ENCODE measurements at regions not wholly inside any gene's neighbourhood (a gene's known extent, or its start where the extent isn't known, plus 50 kb on each side); places are given as distances from the start of the nearest gene placed in this dataset.

DNA sequence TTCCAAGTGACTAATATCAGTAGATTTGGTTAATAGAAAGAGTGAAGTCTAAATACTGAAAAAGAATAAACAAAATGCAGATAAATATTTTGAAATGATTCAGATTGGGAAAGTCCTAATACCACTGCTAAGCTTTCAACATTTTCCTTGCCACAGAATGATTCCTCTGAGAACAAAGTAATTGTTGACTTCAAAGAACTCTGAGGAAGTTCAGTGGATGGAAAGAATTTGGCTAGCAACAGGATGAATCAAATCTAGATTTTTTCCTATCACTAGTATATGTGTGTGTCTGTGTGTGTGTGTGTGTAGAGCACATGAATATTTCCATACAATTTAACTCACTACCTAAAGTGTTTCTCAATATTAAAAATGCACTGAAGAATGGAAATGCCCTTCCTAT is 107.9 kb upstream of the PREP start:
- TF ChIP-seq, protein P1, sequence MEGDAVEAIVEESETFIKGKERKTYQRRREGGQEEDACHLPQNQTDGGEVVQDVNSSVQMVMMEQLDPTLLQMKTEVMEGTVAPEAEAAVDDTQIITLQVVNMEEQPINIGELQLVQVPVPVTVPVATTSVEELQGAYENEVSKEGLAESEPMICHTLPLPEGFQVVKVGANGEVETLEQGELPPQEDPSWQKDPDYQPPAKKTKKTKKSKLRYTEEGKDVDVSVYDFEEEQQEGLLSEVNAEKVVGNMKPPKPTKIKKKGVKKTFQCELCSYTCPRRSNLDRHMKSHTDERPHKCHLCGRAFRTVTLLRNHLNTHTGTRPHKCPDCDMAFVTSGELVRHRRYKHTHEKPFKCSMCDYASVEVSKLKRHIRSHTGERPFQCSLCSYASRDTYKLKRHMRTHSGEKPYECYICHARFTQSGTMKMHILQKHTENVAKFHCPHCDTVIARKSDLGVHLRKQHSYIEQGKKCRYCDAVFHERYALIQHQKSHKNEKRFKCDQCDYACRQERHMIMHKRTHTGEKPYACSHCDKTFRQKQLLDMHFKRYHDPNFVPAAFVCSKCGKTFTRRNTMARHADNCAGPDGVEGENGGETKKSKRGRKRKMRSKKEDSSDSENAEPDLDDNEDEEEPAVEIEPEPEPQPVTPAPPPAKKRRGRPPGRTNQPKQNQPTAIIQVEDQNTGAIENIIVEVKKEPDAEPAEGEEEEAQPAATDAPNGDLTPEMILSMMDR (IDR thresholded peaks at IDR 0.05; ENCODE audit: low read depth, low read length) = no peak
- no peak for TF ChIP-seq EZH2phosphoT487 (IDR thresholded peaks at IDR 0.05; ENCODE audit: low read depth)
